Stomach smooth muscle (tissue), 2 donors: ENCODE measurements at regions not wholly inside any gene's neighbourhood (a gene's known extent, or its start where the extent isn't known, plus 50 kb on each side); places are given as distances from the start of the nearest gene placed in this dataset.

Experiments used
- H3K27ac ChIP-seq: one replicate; pipeline ENCODE4 v1.7.0; 2013; ENCODE audit warnings: mild to moderate bottlenecking, low read length, inconsistent platforms
- H3K27me3 ChIP-seq, 2 donors: one replicate each; pipeline ENCODE4 v1.7.0; 2013; ENCODE audit warnings: low read length in 2 of 2; ENCODE audit not compliant: insufficient read depth in 2 of 2, control insufficient read depth in 1 of 2
- H3K36me3 ChIP-seq, 2 donors: one replicate each; pipeline ENCODE4 v1.7.0; 2013; ENCODE audit warnings: low read length in 2 of 2; ENCODE audit not compliant: control insufficient read depth in 2 of 2, insufficient read depth in 2 of 2
- H3K4me1 ChIP-seq: one replicate; pipeline ENCODE4 v1.7.0; 2013; ENCODE audit warnings: low read length; ENCODE audit not compliant: control insufficient read depth, insufficient read depth
- H3K4me3 ChIP-seq, 2 donors: one replicate each; pipeline ENCODE4 v1.7.0; 2013; ENCODE audit warnings: low read length in 2 of 2
- H3K9ac ChIP-seq, 2 donors: one replicate each; pipeline ENCODE4 v1.7.0; 2013; ENCODE audit warnings: low read length in 2 of 2, mild to moderate bottlenecking in 1 of 2
- H3K9me3 ChIP-seq, 2 donors: one replicate each; pipeline ENCODE4 v1.7.0; 2013; ENCODE audit warnings: low read length in 2 of 2; ENCODE audit not compliant: control insufficient read depth in 2 of 2
- donor health status: healthy.
- donor health status: Pancreatic carcinoma.

DNA sequence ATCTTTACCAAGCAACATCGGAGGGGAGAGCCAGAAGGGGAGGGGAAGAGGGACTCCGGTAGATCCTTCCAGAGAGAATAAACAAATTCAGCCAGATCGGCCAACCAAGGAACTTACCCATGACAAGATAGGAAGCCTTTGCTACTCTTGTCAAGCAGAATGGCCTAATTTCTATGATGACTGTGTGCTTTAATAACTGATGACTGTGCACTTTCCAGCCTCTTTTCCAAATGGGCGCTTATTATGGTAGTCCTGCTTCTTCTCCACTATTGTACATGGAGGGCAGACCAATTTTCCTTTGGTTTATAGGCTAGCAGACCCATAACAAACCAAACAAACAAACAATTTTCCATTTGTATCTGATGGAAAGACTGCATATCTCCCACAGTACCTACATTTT lies 163.8 kb upstream of the RFX3 start:
- H3K4me1 ChIP-seq = no peaks in the 10 kb centered on the region
- no peaks in the 10 kb centered on the region for H3K27me3 ChIP-seq
- no peak overlapping the region for H3K27ac ChIP-seq
- H3K9ac ChIP-seq = no peak overlapping the region
- H3K36me3 ChIP-seq = no peaks in the 10 kb centered on the region
- H3K4me3 ChIP-seq = no peak overlapping the region
- no peaks in the 10 kb centered on the region for H3K9me3 ChIP-seq

DNA sequence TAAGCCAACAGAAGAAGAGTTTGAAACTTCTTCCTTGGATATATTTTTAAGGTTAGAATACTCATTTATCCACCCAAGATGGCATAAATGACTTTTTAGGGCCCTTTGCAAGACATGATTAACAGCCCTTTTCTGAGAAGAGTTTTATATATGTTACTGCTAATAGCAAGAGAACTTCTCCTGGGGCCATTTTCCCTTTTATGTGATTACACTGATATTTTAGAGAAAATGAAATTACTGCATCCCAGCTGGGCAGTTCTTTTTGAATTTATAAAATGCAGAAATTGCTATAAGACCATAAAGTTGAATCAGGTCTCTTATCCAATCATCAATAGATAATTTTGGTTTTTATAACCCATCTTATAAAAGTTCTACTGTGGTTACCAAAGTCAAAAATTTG lies 161.3 kb upstream of the RFX3 start:
- Histone ChIP-seq H3K4me1 (no peaks in the 10 kb centered on the region), H3K9me3 (no peaks in the 10 kb centered on the region), H3K9ac (no peak overlapping the region), H3K36me3 (no peaks in the 10 kb centered on the region), H3K4me3 (no peak overlapping the region), H3K27ac (no peak overlapping the region), H3K27me3 (no peaks in the 10 kb centered on the region)

DNA sequence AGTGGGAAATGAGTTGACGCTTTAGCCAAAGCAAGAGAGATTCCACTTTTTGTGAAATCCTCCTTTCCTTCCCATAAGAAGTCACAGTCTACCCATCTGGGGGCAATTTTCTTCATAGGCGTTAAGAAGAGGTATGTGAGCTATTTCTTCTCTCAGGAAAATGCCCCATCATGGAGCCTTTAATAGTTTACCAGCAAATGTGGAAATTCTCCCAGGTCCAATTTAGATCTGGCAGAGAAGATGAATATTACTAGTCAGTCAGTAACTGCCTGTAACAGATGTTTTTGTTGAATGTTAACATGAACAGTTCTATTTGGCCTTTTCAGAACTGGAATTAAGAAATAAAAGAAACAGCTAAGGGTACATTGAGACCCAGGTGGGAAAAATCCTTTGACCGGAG lies 156.4 kb upstream of the RFX3 start:
- Histone ChIP-seq H3K36me3 (no peaks in the 10 kb centered on the region), H3K27ac (no peak overlapping the region), H3K4me1 (no peaks in the 10 kb centered on the region), H3K9me3 (no peaks in the 10 kb centered on the region), H3K27me3 (no peaks in the 10 kb centered on the region), H3K4me3 (no peak overlapping the region), H3K9ac (no peak overlapping the region)

DNA sequence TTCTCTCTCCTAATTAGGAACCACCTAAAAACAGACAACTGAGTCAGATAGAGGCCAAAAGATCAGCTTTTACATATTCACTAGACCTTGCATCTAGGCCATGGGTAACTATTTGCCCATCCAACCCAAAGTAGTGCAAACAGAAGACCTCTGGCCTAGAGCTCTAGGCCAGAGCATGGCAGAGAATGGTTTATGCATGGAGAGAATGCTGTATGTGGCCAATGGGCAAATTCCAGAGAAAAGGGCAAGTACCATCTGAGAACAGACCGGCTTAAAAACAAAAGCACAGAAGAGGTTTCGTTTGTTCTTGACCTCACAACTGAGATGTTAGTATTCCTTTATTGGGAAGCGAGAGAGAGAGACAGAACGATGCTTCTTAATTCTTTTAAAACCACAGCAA lies 151.7 kb upstream of the RFX3 start:
- Histone ChIP-seq H3K9me3 (no peaks in the 10 kb centered on the region), H3K27me3 (no peaks in the 10 kb centered on the region), H3K4me3 (no peak overlapping the region), H3K36me3 (no peaks in the 10 kb centered on the region), H3K4me1 (no peaks in the 10 kb centered on the region), H3K27ac (no peak overlapping the region), H3K9ac (no peak overlapping the region)

DNA sequence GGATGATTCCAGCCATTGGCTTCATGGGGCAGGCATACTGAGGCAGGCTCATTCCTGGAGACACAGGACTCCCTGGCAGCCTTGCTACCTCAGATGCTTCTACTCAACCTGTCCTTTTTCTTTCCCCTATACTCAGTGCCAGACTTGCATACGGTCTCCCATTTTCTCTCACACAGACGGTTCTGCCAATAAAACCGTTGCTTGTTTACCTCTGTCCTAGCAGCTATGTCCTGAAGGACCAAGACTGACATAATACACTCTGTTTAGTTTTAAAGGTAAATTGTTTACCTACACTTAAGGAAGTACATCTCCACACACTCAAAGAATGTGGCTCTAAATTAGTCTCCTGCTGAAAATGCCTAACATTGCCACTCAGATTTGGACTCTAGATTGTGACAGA lies 151.0 kb upstream of the RFX3 start:
- H3K27me3 ChIP-seq = no peaks in the 10 kb centered on the region
- no peaks in the 10 kb centered on the region for H3K9me3 ChIP-seq
- no peaks in the 10 kb centered on the region for H3K36me3 ChIP-seq
- H3K4me1 ChIP-seq = no peaks in the 10 kb centered on the region
- no peak overlapping the region for H3K4me3 ChIP-seq
- H3K27ac ChIP-seq = no peak overlapping the region
- H3K9ac ChIP-seq = no peak overlapping the region

DNA sequence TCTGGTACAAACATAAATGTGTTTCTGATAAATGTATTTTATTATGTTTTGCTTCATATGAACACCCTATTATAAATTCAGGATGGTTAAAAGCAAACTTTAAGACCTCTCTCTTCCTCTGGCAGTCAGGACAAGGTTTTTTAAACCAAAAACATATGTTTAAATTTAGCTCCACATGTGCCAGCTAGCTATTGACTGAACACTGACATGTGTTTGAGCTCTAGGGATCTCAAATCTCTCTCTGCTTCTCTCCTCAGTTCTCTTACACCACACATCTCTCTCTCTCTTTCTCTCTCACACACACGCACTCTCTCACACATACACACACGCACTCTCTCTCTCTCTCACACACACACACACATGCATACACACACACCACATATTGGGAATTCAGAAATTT lies 150.1 kb upstream of the RFX3 start:
- Histone ChIP-seq H3K27ac (no peak overlapping the region), H3K27me3 (no peaks in the 10 kb centered on the region), H3K36me3 (no peaks in the 10 kb centered on the region), H3K4me3 (no peak overlapping the region), H3K4me1 (no peaks in the 10 kb centered on the region), H3K9ac (no peak overlapping the region), H3K9me3 (no peaks in the 10 kb centered on the region)

DNA sequence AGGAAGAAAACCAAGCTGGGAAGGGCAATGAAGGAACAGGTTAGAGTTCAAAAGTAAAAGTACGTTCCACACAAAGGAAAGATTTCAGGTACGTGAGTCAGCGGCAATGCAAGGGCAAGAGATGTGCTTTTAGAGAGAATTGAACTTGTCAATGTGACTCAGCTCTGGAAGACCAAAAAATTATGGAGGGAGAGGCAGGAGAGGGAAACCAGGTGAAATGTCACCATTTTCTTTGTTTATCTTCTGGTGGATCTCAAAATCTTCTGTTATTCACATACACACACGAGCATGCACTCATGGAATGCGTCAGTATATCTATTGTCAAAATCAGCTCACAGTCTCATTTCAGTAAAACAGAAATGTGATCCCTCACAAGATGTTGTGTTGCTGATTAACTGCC lies 148.8 kb upstream of the RFX3 start:
- Histone ChIP-seq H3K4me3 (no peak overlapping the region), H3K9ac (no peak overlapping the region), H3K9me3 (no peaks in the 10 kb centered on the region), H3K36me3 (no peaks in the 10 kb centered on the region), H3K4me1 (no peaks in the 10 kb centered on the region), H3K27ac (no peak overlapping the region), H3K27me3 (no peaks in the 10 kb centered on the region)

DNA sequence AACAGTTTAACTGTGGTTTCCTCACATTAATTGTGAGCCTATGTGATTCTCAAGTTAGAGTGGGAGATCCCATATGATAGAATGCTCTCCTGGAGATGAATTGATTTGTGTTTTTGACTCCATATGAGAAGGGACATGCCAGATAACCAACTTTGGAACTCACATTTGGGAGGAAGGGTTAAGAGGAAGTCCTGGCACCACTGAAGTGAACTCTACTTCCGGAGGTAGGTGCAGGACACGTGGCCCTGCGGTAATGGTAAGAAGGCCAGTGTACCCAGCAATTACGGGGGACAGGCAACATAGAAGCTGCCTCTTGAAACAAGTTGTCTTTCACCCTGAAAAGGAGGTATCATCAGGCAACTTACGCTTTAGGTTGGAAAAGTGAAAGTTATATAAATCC lies 146.6 kb upstream of the RFX3 start:
- no peaks in the 10 kb centered on the region for H3K27me3 ChIP-seq
- H3K4me1 ChIP-seq = no peaks in the 10 kb centered on the region
- no peaks in the 10 kb centered on the region for H3K9me3 ChIP-seq
- no peak overlapping the region for H3K27ac ChIP-seq
- H3K4me3 ChIP-seq = no peak overlapping the region
- H3K9ac ChIP-seq = no peak overlapping the region
- H3K36me3 ChIP-seq = no peaks in the 10 kb centered on the region

DNA sequence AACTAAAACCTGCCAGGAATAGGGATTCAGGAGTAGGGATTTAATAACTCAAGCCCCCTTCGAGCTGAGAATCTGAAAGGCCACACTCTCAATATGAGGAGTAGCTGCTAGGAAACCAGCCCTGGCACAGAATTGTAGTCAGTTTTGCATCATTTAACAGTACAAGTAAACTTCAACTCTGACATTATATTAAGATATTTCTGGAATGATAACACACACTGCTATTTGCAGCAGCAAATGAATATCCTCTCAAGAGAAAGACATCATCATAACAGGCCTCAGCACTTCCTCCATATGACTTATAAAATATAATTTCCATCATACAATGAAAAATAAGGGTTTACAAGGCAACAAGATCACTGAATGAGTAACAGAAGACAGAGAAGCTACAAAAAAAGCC lies 138.2 kb upstream of the RFX3 start:
- H3K4me1 ChIP-seq = no peaks in the 10 kb centered on the region
- no peaks in the 10 kb centered on the region for H3K9me3 ChIP-seq
- no peak overlapping the region for H3K9ac ChIP-seq
- H3K27me3 ChIP-seq = no peaks in the 10 kb centered on the region
- H3K36me3 ChIP-seq = no peaks in the 10 kb centered on the region
- H3K4me3 ChIP-seq = no peak overlapping the region
- no peak overlapping the region for H3K27ac ChIP-seq

DNA sequence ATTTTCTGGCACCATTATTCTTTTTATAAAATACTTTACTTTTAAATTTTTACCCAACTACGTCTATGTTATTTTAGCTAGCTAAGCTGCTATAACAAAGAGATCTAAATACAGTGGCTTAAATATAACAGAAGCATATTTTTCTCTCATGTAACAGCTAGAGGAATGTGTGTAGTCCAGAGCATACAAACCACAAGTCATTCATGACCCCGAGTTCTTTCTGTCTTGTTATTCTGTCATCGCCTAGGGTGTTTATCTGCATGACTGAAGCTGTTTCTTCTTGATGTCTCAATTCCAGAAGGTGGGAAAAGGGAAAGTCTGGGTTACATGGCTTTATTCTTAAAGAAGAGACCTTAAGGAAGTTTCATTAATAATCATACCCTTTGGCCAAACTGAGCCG lies 136.9 kb upstream of the RFX3 start:
- no peak overlapping the region for H3K4me3 ChIP-seq
- H3K27me3 ChIP-seq = no peaks in the 10 kb centered on the region
- no peaks in the 10 kb centered on the region for H3K4me1 ChIP-seq
- H3K9ac ChIP-seq = no peak overlapping the region
- H3K27ac ChIP-seq = no peak overlapping the region
- H3K36me3 ChIP-seq = no peaks in the 10 kb centered on the region
- no peaks in the 10 kb centered on the region for H3K9me3 ChIP-seq

DNA sequence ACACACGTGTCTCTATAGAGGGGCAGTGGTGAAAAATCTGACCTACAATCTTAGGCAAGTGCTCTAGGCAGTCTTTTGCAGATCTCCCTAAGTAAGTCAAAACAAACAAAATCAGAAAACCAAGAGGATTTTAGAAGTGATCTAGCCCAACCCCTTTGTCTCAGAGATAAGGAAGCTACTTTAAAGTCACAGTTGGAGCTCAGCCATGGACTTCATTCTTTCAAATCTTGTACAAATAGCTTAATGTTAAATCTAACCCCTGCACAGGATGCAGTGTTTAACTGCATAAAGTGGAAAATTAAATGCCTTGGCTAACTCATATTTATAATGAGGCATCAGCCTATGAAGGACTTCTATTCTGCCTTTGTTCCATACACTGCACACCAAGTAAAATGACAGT lies 135.1 kb upstream of the RFX3 start:
- Histone ChIP-seq H3K27me3 (no peaks in the 10 kb centered on the region), H3K36me3 (no peaks in the 10 kb centered on the region), H3K9ac (no peak overlapping the region), H3K4me1 (no peaks in the 10 kb centered on the region), H3K27ac (no peak overlapping the region), H3K9me3 (no peaks in the 10 kb centered on the region), H3K4me3 (no peak overlapping the region)

DNA sequence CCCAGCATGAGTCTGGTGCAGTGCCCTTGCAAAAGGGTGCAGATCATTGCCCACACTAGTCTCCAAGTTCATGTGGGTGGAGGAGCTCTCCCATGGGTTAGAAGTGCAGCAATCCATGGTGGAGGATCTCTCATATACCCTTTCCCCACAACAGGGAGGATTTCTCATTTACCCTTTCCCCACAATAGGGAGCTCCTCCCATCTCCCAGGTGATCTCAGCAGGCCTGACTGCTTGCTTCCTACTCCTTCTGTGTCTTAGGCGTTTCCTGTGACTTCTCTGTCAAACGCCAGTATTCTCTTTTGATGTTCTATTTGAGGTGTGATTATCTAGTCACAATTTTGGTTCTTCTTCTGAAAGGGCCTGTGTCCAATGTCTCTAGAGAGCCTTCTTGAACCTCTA lies 133.8 kb upstream of the RFX3 start:
- no peak overlapping the region for H3K9ac ChIP-seq
- no peaks in the 10 kb centered on the region for H3K4me1 ChIP-seq
- no peaks in the 10 kb centered on the region for H3K9me3 ChIP-seq
- no peaks in the 10 kb centered on the region for H3K27me3 ChIP-seq
- no peaks in the 10 kb centered on the region for H3K36me3 ChIP-seq
- no peak overlapping the region for H3K4me3 ChIP-seq
- no peak overlapping the region for H3K27ac ChIP-seq
